K562 (cell line): ENCODE measurements at regions not wholly inside any gene's neighbourhood (a gene's known extent, or its start where the extent isn't known, plus 50 kb on each side); places are given as distances from the start of the nearest gene placed in this dataset.

Source experiments
- ATAC-seq: fragments of 200-7000 bp; cut with Tn5 transposase; 3 replicates; pipeline ENCODE4 v1.9.1; 2020; ENCODE audit warnings: moderate library complexity
- BruUV-seq: library from RNA; stranded (reverse); fragments of 400-500 nt; replicated peaks from 2 replicates; lab custom pipeline; 2021; lab: Mats Ljungman, UMichigan
- CTCF ChIA-PET: fragments of 300-600 bp; formaldehyde crosslinking; extraction: SDS; loops from one replicate; lab custom pipeline; 2021; ENCODE audit warnings: low intra/inter-chr PET ratio; lab: Yijun Ruan, JAX
- POLR2A ChIA-PET: fragments of 300-600, 350-650 bp; sonication (Branson Sonifier 250); formaldehyde crosslinking; extraction: SDS; loops from one replicate; lab custom pipeline; 2021; ENCODE audit warnings: antibody characterized with exemption, inconsistent platforms; lab: Yijun Ruan, JAX
- DNase-seq, 4 experiments: peaks; one replicate each; pipeline versions ENCODE4 v3.0.0 to v3.0.0-alpha.2; 2011 to 2018; ENCODE audit warnings: low spot score in 3 of 4, mixed read lengths in 3 of 4; ENCODE audit errors: extremely low read depth in 1 of 4
- FAIRE-seq: peaks from 2 replicates; lab custom pipeline; 2011; peaks lifted over from hg19 to GRCh38; lab: Jason Lieb, UNC
- H2AFZ ChIP-seq: 2 replicates; pipeline ENCODE4 v1.6.0; 2011; ENCODE audit warnings: low read depth, low read length, control low read depth, inconsistent platforms
- H3K27ac ChIP-seq: fragments of 200-600 bp; 3 replicates; pipeline ENCODE4 v1.8.0; 2011; ENCODE audit warnings: low read depth, mild to moderate bottlenecking, control low read depth, inconsistent platforms, low read length, moderate library complexity, mixed read lengths; ENCODE audit errors: extremely low read depth
- H3K27me3 ChIP-seq, 2 experiments: fragments of 300-600 bp in 1 of 2; 2 replicates in 1 of 2; 3 replicates in 1 of 2; pipeline versions ENCODE4 v1.6.0 to v1.8.0; 2011; ENCODE audit warnings: inconsistent platforms in 2 of 2, low read length in 2 of 2, mild to moderate bottlenecking in 1 of 2, mixed read lengths in 1 of 2, moderate library complexity in 1 of 2; ENCODE audit not compliant: control insufficient read depth in 2 of 2, insufficient read depth in 2 of 2
- H3K36me3 ChIP-seq: fragments of 300-600 bp; 3 replicates; pipeline ENCODE4 v1.8.0; 2011; ENCODE audit warnings: mild to moderate bottlenecking, low read length, inconsistent platforms; ENCODE audit not compliant: control insufficient read depth, insufficient read depth
- H3K4me1 ChIP-seq, 2 experiments: fragments of 200-600 bp in 1 of 2; replicated peaks in 1 of 2; 2 replicates in 1 of 2; 3 replicates in 1 of 2; pipeline versions ENCODE4 v1.5.1 to v1.8.0; 2011; ENCODE audit warnings: inconsistent platforms in 2 of 2, low read length in 2 of 2, mild to moderate bottlenecking in 1 of 2, mixed read lengths in 1 of 2, moderate library complexity in 1 of 2; ENCODE audit not compliant: control insufficient read depth in 2 of 2, insufficient read depth in 2 of 2
- H3K4me2 ChIP-seq: 2 replicates; pipeline ENCODE4 v1.6.1; 2011; ENCODE audit warnings: low read length, control low read depth, inconsistent platforms, mixed read lengths; ENCODE audit not compliant: insufficient read depth
- H3K4me3 ChIP-seq: fragments of 200-600 bp; sonication (generic), shearing (Covaris generic); 2 replicates; pipeline ENCODE4 v1.5.1; 2016; ENCODE audit warnings: control low read depth, inconsistent platforms
- H3K79me2 ChIP-seq: fragments of 200-600 bp; 3 replicates; pipeline ENCODE4 v1.8.0; 2011; ENCODE audit warnings: low read length, inconsistent platforms; ENCODE audit not compliant: control insufficient read depth, insufficient read depth
- H3K9ac ChIP-seq, 2 experiments: 2 replicates each; pipeline versions ENCODE4 v1.6.0 to v1.6.1; 2011; ENCODE audit warnings: low read depth in 2 of 2, low read length in 2 of 2, control low read depth in 1 of 2, inconsistent platforms in 1 of 2, mild to moderate bottlenecking in 1 of 2, mixed read lengths in 1 of 2; ENCODE audit not compliant: insufficient read depth in 1 of 2
- H3K9me1 ChIP-seq: one replicate; pipeline ENCODE4 v1.6.0; 2011; ENCODE audit warnings: inconsistent platforms, mild to moderate bottlenecking, low read length, moderate library complexity; ENCODE audit not compliant: control insufficient read depth, insufficient read depth
- H3K9me3 ChIP-seq: replicated peaks from 2 replicates; pipeline ENCODE4 v1.5.1; 2011; ENCODE audit warnings: low read depth, low read length, inconsistent platforms; ENCODE audit not compliant: control insufficient read depth, insufficient read depth
- H4K20me1 ChIP-seq: replicated peaks from 2 replicates; pipeline ENCODE4 v1.6.1; 2011; ENCODE audit warnings: low read length, inconsistent platforms, mixed read lengths; ENCODE audit not compliant: control insufficient read depth, insufficient read depth
- CUX1 ChIP-seq: fragments of 200-800 bp; sonication (Bioruptor generic); IDR thresholded peaks from 2 replicates; pipeline ENCODE4 v1.6.1; 2016; ENCODE audit warnings: missing genetic modification characterization, missing compliant biosample characterization
- ELF1 ChIP-seq: fragments of 200-800 bp; sonication (Bioruptor generic); IDR thresholded peaks from 2 replicates; pipeline ENCODE4 v1.6.1; 2016; ENCODE audit warnings: missing genetic modification characterization, missing compliant biosample characterization
- FOXJ3 ChIP-seq: sonication (generic); formaldehyde crosslinking; IDR thresholded peaks from 2 replicates; pipeline ENCODE4 v1.4.0; 2020; ENCODE audit warnings: mild to moderate bottlenecking, missing genetic modification reagents
- L3MBTL2 ChIP-seq: fragments of 450-650 bp; IDR thresholded peaks from 2 replicates; pipeline ENCODE4 v1.6.1; 2016; ENCODE audit warnings: mild to moderate bottlenecking, moderate library complexity
- ZNF512 ChIP-seq: IDR thresholded peaks from 2 replicates; pipeline ENCODE4 v1.6.1; 2016; ENCODE audit warnings: missing genetic modification characterization, missing compliant biosample characterization
- WGBS: fragments of 100-300 bp; shearing (Covaris generic); methylation state at CpG from one replicate; pipeline ENCODE4 v1.1.6; 2016; ENCODE audit warnings: low coverage, mixed read lengths; ENCODE audit not compliant: insufficient coverage; ENCODE audit errors: missing lambda C conversion rate; 5-methylcytosine and 5-hydroxymethylcytosine counted together
- in situ Hi-C: fragments of 300-500 bp; cut with MboI; formaldehyde crosslinking; loops from 4 replicates; pipeline ENCODE4 v1.15.0; 2018; ENCODE audit warnings: inconsistent platforms, mixed read lengths
- intact Hi-C: fragments of 100-400 bp; cut with micrococcal nuclease; formaldehyde crosslinking; loops from 2 replicates; pipeline ENCODE4 v1.14.2; 2022

DNA sequence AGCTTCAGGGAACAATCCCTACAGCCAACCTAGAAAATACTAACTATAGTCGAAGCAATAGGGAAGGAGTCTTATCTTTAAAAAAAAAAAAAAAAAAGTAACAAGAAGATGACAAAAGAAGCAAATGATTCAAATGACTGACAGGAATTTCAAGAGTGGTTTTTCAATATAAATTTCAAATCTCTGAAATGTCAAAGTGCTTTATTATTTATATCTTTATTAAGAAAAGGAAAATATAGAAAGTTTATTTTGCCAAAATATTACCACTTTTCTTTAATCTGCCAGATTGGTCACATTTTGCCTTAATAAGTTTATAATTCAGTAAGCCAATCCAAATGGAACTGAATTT lies 63.5 kb upstream of the HNRNPA3 start:
- CTCF ChIA-PET, result interaction anchor here (0.7 to 1.3 kb wide), 4 partner anchors 495 to 1789 kb away, joined by 3 to 5 read pairs (median 4); no protein-coding TSS in a partner anchor
- intact Hi-C loops (loop anchor here (5.0 to 10.0 kb wide), 5 partner anchors 72 to 608 kb away; no protein-coding TSS in a partner anchor), in situ Hi-C loops (no loop called here)
- WGBS, result 0% methylated on average over 1 of the region's 1 CpG
- Histone ChIP-seq H3K4me2 (no peak overlapping the region), H3K9me1 (no peaks in the 10 kb centered on the region), H3K79me2 (no peaks in the 10 kb centered on the region), H3K4me1 (peaks cover 0 to 6% of the 10 kb centered on the region in 2 experiments; a peak in 2 of 5 replicates), H3K27me3 (peaks cover 8 to 9% of the 10 kb centered on the region in 2 experiments), H2AFZ (no peak overlapping the region), H3K9ac (no peak overlapping the region), H3K36me3 (no peaks in the 10 kb centered on the region), H3K27ac (no peak overlapping the region), H3K9me3 (no peaks in the 10 kb centered on the region), H4K20me1 (no peaks in the 10 kb centered on the region), H3K4me3 (no peak overlapping the region)
- no peak for ATAC-seq
- DNase-seq, result no peak
- TF ChIP-seq FOXJ3 (CRISPR knock-in tag) (no peak), ZNF512 (peak; percentile 43; the same call in 1 of the 2 replicates), CUX1 (CRISPR knock-in tag) (0 out of 2 replicates have a peak, but pooled peaks have one; percentile 59), ELF1 (tag) (0 out of 2 replicates have a peak, but pooled peaks have one; percentile 14), L3MBTL2 (0 out of 2 replicates have a peak, but pooled peaks have one; percentile 5)
- POLR2A ChIA-PET, result interaction anchor here (0.6 to 1.7 kb wide), 4 partner anchors 14 to 106 kb away, joined by 3 to 4 read pairs (median 3); no protein-coding TSS in a partner anchor
- no TSS peak for BruUV-seq
- FAIRE-seq, result no peak
